Stimulated activated CD8-positive, alpha-beta memory T cell treated with anti-CD3 and anti-CD28 coated beads, Interleukin-7, amount 100 ng/mL, for 4 hours (primary cell): ENCODE measurements at regions not wholly inside any gene's neighbourhood (a gene's known extent, or its start where the extent isn't known, plus 50 kb on each side); places are given as distances from the start of the nearest gene placed in this dataset.
"Not testable (repeated sequence)": the region's sequence is repeated elsewhere in the genome, so short reads cannot be mapped to it uniquely, and the experiment has no call there.

Source experiments
- DNase-seq, 2 donors: peaks; one replicate each; pipeline ENCODE4 v3.0.0-alpha.2; 2020; ENCODE audit warnings: low read depth in 2 of 2

DNA sequence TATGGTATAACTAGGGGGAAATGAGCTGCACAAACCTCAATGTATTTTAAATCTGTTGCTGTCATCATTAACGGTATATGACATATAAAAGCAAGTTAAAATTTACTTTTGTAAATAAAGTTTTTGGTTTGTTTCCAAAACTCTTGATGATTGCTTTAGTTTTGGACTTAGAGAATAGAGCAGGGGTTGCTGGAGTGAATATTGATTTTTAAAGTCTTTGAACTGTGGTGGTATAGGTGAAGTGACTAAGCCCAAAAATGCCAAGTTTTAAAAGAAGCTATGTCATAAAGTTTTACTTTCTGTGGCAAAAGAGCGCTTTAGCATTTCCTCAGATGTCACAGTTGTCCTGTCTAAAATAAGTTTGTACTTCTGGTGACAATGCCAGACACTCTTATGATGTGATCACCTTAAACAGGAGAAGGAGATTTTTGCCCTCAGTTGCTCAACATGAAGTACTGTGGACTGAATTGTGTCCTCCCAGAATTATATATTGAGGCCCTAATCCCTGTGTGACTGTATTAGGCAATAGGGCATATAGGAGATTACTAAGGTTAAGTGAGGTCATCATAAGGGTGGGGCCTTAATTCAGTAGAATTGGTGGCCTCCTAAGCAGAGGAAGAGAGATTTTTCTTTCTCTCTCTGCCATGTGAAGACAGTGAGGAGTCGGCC lies 175.2 kb upstream of the PLGLB1 start:
- not testable (repeated sequence) for DNase-seq

- DNase-seq, result not testable (repeated sequence)
Observed at GRCh38 chr2:87198422-87198821, 176.8 kb upstream of the PLGLB1 start.

GRCh38 chr2:87199228-87199627 lies 177.6 kb upstream of the PLGLB1 start:
- not testable (repeated sequence) for DNase-seq

- not testable (repeated sequence) for DNase-seq
Observed at GRCh38 chr2:87204569-87205147, 183.0 kb upstream of the PLGLB1 start.

DNA sequence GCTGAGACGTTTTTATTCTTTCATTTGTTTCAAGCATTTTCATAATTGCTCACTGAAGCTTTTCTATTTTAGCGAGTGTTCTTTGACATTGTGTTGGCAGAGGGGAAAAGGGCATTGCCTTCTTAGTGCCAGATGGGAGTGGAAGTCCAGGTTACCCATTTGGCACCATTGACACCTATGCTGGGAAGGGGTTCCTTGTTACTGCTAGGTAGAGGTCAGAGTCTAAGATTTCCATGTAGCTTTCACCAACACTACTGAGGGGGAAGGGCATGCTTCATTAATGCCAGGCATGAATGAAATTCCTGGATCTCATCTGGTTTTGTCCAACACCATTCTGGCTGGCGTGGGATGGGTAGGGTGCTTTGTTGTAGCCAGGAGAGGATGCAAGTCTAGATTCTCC lies 191.3 kb upstream of the PLGLB1 start:
- DNase-seq, result not testable (repeated sequence)

GRCh38 chr2:87217005-87217404 lies 195.4 kb upstream of the PLGLB1 start:
- not testable (repeated sequence) for DNase-seq

DNA sequence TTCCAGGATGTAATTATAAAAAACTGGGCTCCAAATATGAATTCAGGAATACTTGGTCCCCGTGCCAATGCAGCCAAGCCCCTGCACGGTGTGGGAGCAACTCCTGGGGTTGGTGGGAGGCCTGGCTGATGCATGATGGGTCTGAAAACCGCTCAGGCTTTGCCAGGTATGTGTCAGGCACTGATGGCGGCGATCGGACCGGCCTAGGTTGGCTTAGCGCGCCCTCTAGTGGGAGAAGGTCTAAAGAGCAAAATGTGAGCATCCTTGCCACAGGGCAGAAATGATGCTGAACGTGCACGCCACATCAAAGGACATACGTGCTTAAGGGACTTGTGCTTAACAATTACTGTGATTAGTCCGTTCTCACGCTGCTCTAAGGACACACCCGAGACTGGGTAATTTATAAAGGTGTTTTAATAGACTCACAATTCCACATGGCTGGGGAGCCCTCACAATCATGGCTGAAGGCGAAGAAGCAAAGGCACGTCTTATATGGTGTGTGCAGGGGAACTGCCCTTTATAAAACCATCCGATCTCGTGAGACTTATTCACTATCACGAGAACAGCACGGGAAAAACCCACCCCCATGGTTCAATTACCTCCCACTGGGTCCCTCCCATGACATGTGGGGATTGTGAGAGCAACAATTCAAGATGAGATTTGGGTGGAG lies 196.2 kb upstream of the PLGLB1 start:
- DNase-seq, result peak; percentile 18 to 70

GRCh38 chr2:87220651-87221050 lies 199.0 kb upstream of the PLGLB1 start:
- DNase-seq, result not testable (repeated sequence)

GRCh38 chr2:87222131-87222530 lies 200.5 kb upstream of the PLGLB1 start:
- DNase-seq, result not testable (repeated sequence)

DNA sequence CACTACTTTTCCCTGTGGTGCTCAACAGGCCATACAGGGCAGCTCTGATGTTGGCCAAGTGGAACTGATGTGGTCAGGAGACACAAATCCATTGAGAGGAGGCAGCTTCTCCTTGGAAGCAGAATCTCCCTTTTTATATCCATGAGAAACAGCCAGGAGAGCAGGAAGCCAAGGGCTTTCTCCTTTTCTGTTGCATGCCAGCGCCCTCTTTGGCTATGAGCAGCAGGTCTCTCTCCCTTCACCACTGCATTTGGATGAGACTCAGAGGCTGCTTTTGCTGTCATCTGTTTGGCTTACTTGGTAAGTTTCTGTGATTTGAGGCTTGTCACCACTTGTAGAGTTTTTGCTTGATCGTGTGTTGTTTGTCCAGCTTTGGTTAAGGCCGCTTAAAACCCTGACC lies 202.2 kb upstream of the PLGLB1 start:
- DNase-seq, result not testable (repeated sequence)

DNA sequence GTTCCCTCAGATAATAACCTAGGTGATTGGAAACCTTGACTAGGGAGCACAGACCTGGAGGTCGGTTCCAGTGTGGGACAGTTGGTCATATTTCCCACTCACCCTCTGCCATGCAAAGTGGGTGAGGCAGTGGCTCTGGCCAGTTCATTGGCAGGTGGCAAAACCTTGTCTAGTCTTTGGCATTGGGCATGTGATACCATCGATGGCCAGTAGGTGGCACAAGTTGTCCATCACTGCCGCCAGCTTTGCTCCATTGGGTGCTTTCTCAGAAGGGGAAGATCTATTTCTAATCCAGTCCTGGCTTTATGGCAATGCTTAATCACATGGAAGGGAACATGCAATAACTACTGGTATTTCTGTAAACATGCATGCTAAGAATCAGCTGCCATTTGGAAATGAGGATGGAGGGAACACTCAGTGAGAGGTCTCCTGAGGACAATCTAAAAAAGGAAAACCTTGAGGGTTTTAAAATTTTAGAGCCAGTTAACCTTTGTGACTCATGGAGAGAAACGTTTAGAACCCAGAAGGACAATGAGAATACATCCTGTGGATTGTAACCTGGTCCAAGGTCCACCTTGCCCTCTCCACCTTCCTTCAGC lies 207.5 kb upstream of the PLGLB1 start:
- DNase-seq, result not testable (repeated sequence)

DNA sequence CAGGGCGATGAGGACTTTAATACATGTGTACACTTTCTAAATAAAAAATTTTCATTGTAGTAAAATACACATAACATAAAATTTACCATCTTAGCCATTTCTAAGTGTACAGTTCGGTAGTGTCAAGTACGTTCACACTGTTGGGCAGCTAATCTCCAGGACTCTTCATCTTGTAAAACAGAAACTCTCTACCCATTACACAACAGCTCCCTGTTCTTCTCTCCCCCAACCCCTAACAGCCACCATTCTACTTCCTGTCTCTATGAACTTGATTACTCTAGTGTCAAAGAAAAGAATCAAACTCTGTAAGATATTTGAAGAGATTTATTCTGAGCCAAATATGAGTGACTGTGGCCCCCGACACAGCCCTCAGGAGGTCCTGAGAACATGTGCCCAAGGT lies 208.3 kb upstream of the PLGLB1 start:
- DNase-seq, result not testable (repeated sequence)

DNA sequence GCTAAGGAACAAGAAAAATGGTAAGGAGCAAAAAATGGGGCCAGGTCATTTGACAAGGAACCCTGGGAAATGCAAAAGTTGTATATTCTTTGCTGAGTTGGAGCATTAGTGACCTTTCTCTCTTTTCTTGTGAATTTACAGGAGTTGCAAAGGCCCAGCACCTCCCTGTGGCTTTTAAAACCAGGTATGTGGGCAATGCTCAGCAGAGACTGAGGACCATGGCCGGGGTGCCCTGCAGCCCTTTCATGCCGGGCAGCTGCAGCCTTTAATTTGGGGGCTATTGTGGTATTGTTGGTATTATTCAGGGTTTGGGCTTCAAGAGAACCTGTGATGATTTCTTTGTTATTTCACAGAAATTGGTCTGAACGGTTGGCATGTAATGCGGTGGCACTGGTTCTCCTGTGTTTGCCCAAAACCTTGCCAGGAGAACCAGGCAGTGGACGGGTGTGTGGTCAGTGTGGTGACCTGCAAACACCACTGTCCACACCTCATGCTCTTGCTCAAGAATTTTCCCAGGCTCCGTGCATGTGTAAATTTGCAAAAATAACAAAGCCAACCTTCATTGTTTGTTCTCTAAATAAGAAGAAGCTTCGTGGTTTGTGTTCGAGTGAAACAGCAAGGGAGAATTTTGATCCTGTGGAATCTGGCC lies 213.8 kb upstream of the PLGLB1 start:
- not testable (repeated sequence) for DNase-seq

DNA sequence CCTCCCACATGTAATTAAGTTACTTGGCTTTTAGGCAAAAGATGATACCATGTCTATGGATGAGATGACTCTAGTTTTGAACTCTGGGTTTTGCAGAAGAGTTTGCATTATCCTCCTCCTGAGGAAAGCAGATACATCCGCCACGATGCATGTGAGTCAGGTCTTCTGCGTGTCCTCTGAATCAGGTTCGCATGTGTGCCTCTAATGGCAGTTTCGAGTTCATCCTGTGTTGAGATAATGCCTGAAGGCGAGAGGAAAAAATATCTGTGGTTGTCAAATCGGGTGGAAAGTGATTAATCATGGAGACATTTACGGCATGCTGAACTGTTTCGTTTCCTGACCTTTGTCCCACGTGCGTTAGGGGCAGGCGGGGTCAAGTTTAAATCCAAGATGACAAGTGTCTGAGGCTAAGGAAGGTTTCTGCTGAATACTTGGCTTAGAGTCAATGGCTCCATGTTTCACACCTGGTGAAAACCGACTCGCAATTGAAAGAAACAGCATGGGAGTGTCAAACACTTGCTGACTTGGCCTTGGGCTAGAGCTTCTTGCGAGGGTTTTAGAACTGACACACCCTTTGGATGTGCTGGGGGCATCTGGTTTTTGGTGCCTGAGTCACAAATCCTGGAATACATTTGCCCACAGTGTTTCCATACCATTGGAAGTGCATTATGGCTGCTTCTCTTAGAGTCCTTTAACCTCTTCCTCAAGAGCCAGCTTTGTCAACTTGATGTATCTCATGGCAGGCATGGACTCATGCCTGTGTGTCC lies 216.1 kb upstream of the PLGLB1 start:
- DNase-seq, result not testable (repeated sequence)

DNA sequence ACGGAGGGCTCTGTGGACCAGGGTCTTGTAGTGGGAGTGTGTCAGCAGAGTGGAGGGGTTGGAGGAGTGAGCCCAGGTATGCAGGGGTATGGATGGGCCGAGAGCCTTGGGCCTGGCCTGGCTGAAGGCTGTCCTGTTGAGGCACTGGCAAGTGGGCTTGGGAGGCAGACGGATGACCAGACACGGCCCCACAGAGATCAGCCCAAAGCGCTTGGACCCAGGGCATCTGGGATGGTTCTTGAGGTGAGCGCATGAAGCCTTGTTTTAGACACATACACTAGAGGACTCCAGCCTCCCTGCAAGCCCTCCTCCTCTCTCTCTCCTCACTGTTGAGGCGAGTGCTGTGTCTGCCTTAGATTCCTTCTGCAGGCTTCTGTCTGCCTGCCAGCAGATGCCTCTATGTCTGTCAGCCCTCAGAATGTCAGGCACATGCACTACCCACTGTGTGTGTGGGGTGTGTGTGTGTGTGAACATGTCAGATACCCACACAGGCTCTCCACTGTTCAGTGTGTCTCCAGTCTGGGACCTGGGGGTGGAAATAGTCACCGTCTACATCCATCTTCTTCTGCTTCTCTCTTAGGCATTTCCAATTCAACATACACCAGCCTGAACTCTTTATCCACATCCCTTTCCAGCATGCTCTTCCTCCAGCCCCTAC lies 218.0 kb upstream of the PLGLB1 start:
- not testable (repeated sequence) for DNase-seq

DNA sequence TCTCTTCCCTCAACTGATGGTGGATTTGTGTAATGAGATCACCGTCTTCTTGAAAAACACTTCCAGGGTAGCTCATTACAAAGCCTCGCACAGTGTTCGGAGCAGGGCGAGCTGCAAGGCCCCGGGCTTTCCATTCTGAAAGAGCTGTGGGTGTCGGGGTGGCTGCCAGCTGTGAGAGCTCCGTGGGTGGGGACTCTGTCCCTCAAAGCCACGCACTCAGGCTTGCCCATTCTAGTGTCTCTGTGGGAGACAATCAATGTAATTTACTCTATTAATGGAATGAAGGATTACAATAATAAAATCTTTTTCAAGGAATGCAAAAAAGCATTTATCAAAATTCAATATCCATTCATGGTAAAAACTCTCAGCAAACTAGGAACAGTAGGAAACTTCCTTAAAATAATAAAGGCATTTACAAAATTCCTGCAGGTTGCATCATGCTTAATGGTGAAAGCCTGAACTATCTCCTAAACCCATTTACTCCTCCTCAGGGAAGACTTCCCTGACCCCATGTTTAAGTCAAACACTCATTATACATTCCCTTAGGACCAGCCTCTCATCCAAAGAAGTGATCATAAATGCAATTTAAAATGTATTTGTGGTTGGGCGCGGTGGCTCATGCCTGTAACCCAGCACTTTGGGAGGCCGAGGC lies 224.5 kb upstream of the PLGLB1 start:
- DNase-seq, result not testable (repeated sequence)

- not testable (repeated sequence) for DNase-seq
Observed at GRCh38 chr2:87252046-87252445, 230.4 kb upstream of the PLGLB1 start.

- not testable (repeated sequence) for DNase-seq
Observed at GRCh38 chr2:87254562-87254961, 232.9 kb upstream of the PLGLB1 start.

DNA sequence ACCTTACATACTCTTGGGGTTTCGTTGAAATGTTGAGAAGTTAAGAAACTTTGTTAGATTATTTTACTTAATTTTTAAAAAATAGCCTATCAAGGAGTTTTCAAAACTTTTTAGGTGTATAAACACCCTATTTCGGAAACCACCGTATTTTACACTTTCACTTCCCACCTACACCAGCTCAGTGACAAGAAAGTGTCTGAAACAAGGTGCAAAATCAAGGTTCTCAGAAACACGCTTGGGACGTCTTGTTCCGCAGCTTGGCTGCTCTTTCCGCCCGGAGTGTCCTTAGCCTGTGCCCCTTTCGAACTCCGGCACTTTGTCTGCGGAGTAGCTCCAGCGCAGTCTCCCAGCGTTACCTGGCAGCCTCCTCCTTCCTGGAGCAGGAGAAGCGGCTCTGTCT lies 233.8 kb upstream of the PLGLB1 start:
- DNase-seq, result not testable (repeated sequence)

- not testable (repeated sequence) for DNase-seq
Observed at GRCh38 chr2:87258887-87259286, 237.2 kb upstream of the PLGLB1 start.
